IPS-NIHi7 (cell line): ENCODE measurements at regions not wholly inside any gene's neighbourhood (a gene's known extent, or its start where the extent isn't known, plus 50 kb on each side); places are given as distances from the start of the nearest gene placed in this dataset.

Experiments
- DNase-seq: peaks from one replicate; pipeline ENCODE4 v3.0.0; 2012; ENCODE audit warnings: mixed read lengths; ENCODE audit errors: extremely low spot score

DNA sequence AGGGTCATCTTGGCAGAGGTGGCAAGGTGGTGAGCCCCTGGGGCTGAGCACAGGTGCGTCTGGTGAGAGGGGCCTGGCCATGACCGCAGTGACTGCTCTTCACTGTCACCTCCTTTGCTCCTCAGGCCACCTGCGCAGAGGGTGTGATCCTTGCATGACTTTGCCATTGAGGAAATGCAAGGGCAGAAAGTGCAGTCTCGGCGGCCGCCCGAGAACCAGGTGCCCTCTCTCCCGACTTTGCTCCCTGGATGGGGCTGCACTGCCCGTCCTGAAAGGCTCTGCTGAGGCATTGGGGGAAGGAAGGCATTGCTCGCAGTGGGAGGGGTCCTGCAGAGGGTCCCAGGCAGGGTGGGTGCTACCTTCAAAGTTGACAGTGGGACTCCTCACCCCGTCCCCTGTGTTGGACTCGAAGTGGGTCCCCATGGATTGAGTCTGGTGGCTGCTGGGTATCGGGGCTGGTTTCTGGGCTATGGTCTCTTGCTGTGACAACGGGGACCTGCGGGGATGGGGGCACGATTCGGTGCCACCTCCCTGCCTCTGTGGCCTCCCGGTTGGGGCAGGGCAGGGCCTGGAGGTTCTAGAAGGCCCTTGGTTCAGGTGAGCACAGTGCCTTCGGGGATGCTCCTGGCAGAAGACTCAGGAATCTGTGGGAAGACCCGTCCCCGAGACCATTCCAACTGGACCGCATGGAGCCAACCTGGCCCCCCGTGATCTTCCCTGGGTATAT, 1239.4 kb downstream of the BRD1 start:
- DNase-seq = no peak

GRCh38 chr22:48587236-48587865, 1240.3 kb downstream of the BRD1 start:
- DNase-seq = no peak

- DNase-seq = no peak
Observed at GRCh38 chr22:48586799-48587185, 1240.9 kb downstream of the BRD1 start.

DNA sequence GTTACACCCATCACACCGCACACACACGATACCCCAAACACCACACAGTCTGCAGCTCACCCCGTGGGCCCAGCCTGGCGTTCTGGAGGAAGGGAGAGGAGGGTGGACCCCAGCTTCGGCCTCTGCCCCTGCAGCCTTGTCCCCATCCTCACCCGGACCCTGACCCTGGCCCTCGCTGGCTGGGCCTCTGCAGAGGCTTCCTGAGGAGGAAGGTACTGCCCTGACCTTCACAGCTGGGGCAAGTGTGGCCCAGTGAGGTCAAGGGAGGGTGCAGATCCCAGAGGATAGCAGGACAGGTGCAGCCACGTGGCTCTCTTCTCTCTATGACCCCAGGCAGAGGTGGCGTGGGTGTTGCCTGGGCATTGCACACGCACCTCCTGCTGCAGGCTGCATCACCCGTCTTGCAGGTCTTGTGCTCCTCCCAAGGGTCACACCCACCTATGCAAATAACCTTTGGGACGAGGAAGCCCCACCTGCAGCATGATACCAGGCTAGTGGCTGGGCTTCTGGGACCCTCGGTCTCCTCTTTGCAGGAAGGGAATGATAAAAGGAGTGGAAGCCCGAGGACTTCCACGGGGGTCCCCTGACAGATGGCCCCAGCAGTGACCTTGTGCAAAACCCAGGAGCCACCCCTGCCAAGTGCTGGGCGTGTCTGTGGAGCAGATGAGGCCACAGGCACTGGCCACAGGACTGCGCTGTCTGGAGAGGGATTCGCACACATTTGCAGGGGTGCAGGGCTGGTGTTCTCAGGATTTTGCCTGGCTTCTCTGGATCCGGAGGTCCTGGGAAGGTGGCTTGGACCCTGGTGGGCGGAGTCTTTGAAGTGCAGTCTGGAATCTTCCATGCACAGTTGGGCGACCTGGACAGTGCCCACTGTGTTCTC, 1241.5 kb downstream of the BRD1 start:
- peak; percentile 74 for DNase-seq

GRCh38 chr22:48584170-48584569, 1243.5 kb downstream of the BRD1 start:
- no peak for DNase-seq

- no peak for DNase-seq
Observed at GRCh38 chr22:48581796-48582469, 1245.7 kb downstream of the BRD1 start.

DNA sequence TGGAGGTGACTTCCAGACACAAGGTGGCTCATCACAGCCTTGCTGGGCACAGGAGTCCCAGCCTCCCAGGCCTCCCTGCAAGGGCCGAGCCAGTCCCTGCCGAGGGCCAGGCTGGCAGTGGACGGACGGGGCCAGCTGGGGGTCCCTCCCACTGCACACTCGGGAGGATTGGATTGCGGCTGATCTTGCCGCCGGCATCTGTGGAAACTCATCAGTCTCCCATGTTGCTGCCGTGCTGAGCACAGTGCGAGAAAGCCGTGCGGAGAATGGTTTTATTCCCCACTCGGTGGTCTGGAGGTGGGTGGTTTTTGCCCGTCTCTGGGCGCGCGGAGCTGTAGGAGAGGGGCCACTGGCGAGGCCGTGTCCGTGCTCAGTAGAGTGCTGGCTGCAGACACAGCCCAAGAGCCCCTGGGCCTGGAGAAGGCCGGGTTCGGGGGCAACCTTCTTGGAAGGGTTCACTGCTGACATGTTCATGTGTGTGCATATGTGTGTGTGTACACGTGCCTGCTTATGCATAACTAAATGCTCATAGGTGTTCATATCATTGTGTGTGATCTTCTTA, 1246.4 kb downstream of the BRD1 start:
- no peak for DNase-seq

DNA sequence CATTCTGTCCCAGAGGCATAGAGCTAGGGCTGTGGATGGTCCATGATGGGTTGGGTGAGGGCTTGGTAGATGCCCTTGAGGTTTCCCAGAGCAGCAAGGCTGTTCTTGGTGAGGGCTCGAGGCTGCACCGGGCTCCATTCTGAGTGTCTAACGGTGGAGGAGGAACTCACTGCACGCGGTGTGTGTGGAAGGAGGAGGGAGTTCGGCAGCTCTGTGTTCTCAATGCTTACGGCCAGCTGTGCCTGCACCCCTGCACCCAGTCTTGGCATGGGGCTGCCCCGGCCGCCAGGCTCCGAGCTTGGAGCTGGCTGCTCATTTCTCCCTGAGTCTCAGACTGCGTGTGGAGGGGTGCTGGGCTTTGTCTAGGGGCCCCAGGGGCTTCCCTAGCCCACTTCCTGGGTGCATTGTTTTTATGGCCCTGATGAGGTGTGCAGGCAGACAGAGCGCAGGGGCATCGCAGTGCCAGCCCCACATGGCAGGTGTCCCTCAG, 1247.1 kb downstream of the BRD1 start:
- no peak for DNase-seq

- DNase-seq = no peak
Observed at GRCh38 chr22:48579928-48580309, 1247.8 kb downstream of the BRD1 start.

- DNase-seq = no peak
Observed at GRCh38 chr22:48579043-48579927, 1248.4 kb downstream of the BRD1 start.

GRCh38 chr22:48578138-48579042, 1249.3 kb downstream of the BRD1 start:
- no peak for DNase-seq

DNA sequence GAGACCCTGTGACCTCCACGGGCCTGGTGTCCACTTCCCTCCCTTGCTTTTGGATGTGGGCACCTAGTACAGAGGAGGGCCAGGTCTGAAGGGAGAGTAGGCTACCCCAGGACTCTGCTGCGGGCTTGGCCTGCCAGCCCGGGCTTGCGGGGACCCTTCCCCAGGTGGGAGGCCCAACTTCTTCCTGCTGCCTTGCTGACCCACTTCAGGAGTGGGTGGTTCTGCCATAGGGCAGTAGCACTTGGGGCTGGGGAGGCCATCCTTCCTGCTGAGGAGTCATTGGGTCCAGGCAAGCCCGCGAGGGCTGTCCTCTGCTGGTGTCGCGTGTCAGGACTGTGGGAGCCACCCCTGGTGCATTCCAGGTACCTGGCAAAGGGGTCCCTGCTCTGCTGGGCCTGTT, 1250.0 kb downstream of the BRD1 start:
- no peak for DNase-seq

DNA sequence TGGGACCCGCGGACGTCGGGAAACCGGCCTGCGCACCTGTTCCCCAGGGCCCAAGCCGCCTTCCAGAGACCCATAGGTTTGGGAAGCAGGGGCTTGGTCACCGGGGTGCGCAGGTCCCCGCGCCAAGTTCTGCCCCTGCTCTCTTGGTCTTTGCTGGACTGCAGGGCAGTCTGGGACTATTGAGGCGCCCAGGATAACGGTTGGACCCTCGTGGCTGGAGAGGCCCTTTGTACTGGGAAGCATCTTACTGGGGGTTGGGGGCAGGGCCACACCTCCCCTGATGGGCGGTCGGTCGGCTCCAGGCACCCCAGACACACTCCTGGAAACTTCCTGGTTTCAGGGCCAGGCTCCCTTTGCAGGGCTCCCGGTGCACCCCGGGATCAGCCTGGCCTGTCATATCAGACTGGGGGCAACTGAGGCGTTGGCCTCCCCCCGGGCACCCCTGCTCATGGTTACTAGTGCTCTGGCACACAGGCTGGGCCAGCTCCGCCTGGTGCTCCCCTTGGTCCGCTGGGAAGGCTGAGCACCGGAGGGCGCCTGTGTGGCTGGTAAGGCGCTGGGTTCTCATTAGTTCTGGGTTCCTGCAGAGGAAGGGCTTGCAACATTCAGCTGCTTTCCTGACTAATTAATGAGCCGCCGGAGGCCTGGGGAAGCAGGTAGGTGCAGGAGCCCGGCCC, 1250.5 kb downstream of the BRD1 start:
- no peak for DNase-seq

- peak; percentile 88 for DNase-seq
Observed at GRCh38 chr22:48576333-48577013, 1251.2 kb downstream of the BRD1 start.

GRCh38 chr22:48575618-48576332, 1251.9 kb downstream of the BRD1 start:
- no peak for DNase-seq

- peak; percentile 98 for DNase-seq
Observed at GRCh38 chr22:48574776-48575617, 1252.7 kb downstream of the BRD1 start.

GRCh38 chr22:48573766-48574165, 1253.9 kb downstream of the BRD1 start:
- no peak for DNase-seq
